Coronary artery (tissue), 2 donors: ENCODE measurements at regions not wholly inside any gene's neighbourhood (a gene's known extent, or its start where the extent isn't known, plus 50 kb on each side); places are given as distances from the start of the nearest gene placed in this dataset.

Experiments
- DNase-seq: peaks from one replicate; pipeline ENCODE4 v3.0.0-alpha.2; 2017; ENCODE audit warnings: low spot score
- H3K27ac ChIP-seq, 2 donors: fragments of 200-600 bp; sonication (generic); one replicate each; pipeline ENCODE4 v1.5.1; 2016 to 2019
- H3K4me3 ChIP-seq: fragments of 200-600 bp; sonication (generic); 2 replicates; pipeline ENCODE4 v1.5.1; 2016; ENCODE audit warnings: mild to moderate bottlenecking, moderate library complexity
- CTCF ChIP-seq: fragments of 200-600 bp; sonication (generic); IDR thresholded peaks from one replicate; pipeline ENCODE4 v1.5.1; 2019; ENCODE audit warnings: antibody characterized with exemption

DNA sequence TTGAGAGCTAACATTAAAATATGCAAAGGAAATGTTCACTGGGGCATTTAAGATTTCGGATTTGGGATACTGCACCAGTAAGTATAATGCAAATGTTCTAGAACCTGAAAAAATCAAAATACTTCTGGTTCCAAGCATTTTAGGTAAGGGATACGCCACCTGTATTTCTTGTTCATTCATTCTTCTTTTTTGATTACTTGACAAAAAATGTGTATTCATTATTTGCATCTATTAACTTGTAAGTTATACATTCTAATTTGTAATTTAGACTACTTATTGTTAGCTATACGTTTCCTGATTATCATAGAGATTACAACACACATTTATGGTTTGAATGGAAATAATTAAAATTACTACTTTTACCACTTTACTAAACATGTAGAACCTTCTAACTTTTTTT is 486.9 kb downstream of the SOX5 start:
- DNase-seq = no peak
- H3K27ac ChIP-seq = no peak overlapping the region
- H3K4me3 ChIP-seq = no peak overlapping the region
- no peak for TF ChIP-seq CTCF

- DNase-seq = no peak
- no peak for TF ChIP-seq CTCF
- Histone ChIP-seq H3K27ac (no peak overlapping the region), H3K4me3 (no peak overlapping the region)
Observed at GRCh38 chr12:23463172-23463571, 486.3 kb downstream of the SOX5 start.

DNA sequence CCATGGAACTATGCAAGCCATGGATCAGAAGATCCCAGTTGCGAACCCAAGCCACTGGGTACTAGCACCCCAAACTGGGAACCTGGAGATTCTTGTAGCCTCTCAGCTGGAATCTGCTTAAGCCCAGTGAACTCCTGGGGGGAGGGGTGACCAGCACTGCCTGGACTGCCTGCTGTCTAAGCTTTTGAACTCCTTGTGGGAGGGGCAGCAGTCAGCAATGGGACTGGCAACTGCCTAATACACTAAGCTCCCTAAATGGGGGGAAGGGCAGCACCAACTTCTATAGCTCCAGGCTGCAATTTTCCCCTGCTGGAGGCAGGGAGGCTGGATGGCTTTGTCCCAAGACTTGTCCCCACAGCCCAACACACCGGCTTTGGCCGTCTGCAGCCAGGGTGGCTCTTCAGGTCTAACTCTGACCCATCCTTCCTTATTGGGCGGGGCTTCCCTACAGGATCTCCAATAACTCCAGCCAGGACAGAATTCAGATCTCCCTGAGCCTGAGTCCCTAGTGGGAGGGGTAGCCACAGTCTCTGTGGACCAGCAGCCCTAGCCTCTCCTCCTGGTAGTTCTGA is 485.1 kb downstream of the SOX5 start:
- H3K4me3 ChIP-seq = no peak overlapping the region
- TF ChIP-seq CTCF = no peak
- no peak overlapping the region for H3K27ac ChIP-seq
- no peak for DNase-seq

DNA sequence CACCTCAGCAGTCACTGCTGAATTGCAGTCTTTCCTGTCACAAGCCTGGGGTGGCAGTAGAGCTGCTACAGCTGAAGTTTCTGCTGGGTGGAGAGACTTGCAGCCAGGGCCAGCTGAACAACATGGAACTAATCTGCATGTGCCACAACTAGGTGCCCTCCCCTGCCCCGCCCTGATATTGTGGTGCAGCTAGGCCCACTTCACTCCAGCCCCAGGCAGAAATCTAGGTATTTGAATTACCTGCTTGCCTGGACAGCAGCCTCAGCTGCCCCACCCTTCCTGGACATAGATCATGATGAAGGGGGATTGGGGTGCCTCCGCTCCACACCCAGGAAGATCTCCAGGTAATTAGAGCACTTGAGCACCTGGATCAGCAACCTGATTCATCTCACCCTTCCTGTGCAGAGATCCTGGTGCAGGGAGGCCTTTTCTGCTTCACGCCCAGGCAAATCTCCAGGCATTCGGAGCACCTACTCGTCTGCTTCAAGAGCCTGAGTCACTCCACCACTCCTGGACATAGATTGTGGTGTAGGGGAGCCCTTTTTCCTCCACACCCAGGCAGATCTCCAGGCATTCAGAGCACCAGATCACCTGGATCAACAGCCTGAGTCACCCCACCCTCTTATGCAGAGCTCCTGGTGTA is 477.0 kb downstream of the SOX5 start:
- no peak for TF ChIP-seq CTCF
- H3K4me3 ChIP-seq = no peak overlapping the region
- DNase-seq = no peak
- H3K27ac ChIP-seq = no peak overlapping the region

GRCh38 chr12:23473071-23473470 is 476.4 kb downstream of the SOX5 start:
- H3K4me3 ChIP-seq = no peak overlapping the region
- DNase-seq = no peak
- no peak overlapping the region for H3K27ac ChIP-seq
- no peak for TF ChIP-seq CTCF

- no peak for DNase-seq
- no peak for TF ChIP-seq CTCF
Observed at GRCh38 chr12:23474438-23474976, 475.0 kb downstream of the SOX5 start.

More at GRCh38 chr12:23474438-23474976, 475.0 kb downstream of the SOX5 start:
- H3K4me3 ChIP-seq = no peak overlapping the region
- no peak overlapping the region for H3K27ac ChIP-seq
